Panc1 (cell line): ENCODE measurements at regions not wholly inside any gene's neighbourhood (a gene's known extent, or its start where the extent isn't known, plus 50 kb on each side); places are given as distances from the start of the nearest gene placed in this dataset.
"Not testable (repeated sequence)": the region's sequence is repeated elsewhere in the genome, so short reads cannot be mapped to it uniquely, and the experiment has no call there.

Experiments used
- ATAC-seq: fragments of 200-7000 bp; cut with Tn5 transposase; 2 replicates; pipeline ENCODE4 v1.9.1; 2020; ENCODE audit warnings: mild to moderate bottlenecking, moderate library complexity
- BruUV-seq: library from RNA; stranded (reverse); fragments of 400-500 nt; replicated peaks from 2 replicates; lab custom pipeline; 2021; lab: Mats Ljungman, UMichigan
- CTCF ChIA-PET: fragments of 300-600 bp; sonication (Branson Sonifier 250); formaldehyde crosslinking; loops from one replicate; lab custom pipeline; 2022; ENCODE audit warnings: antibody characterized with exemption; lab: Charles Lee
- POLR2A ChIA-PET: fragments of 300-600 bp; sonication (Branson Sonifier 250); formaldehyde crosslinking; loops from one replicate; lab custom pipeline; 2022; ENCODE audit warnings: antibody characterized with exemption; lab: Charles Lee
- DNase-seq: peaks from one replicate; pipeline ENCODE4 v3.0.0-alpha.2; 2010; ENCODE audit warnings: low read depth, low spot score
- H3K27ac ChIP-seq: 2 replicates; pipeline ENCODE4 v1.5.1; 2011; ENCODE audit warnings: mild to moderate bottlenecking, low read length, inconsistent platforms
- H3K27me3 ChIP-seq: fragments of 200-500 bp; sonication (Bioruptor generic); 2 replicates; pipeline ENCODE4 v1.6.0; 2014; ENCODE audit warnings: low read length, inconsistent platforms; ENCODE audit not compliant: control insufficient read depth, insufficient read depth
- H3K36me3 ChIP-seq: fragments of 200-500 bp; sonication (Bioruptor generic); 2 replicates; pipeline ENCODE4 v1.5.1; 2014; ENCODE audit warnings: inconsistent platforms, mild to moderate bottlenecking, low read length, moderate library complexity; ENCODE audit not compliant: control insufficient read depth, insufficient read depth
- H3K4me1 ChIP-seq: 2 replicates; pipeline ENCODE4 v1.5.1; 2011; ENCODE audit warnings: inconsistent platforms, mild to moderate bottlenecking, low read length, moderate library complexity; ENCODE audit not compliant: control insufficient read depth, insufficient read depth
- H3K4me3 ChIP-seq, 2 experiments: 2 replicates each; pipeline ENCODE4 v1.5.1; 2011 to 2012; ENCODE audit warnings: low read depth in 2 of 2, low read length in 2 of 2, mild to moderate bottlenecking in 2 of 2, inconsistent platforms in 1 of 2, moderate library complexity in 1 of 2
- H3K9me3 ChIP-seq: fragments of 200-500 bp; sonication (Bioruptor generic); 2 replicates; pipeline ENCODE4 v1.5.1; 2014; ENCODE audit warnings: low read depth, mild to moderate bottlenecking, inconsistent platforms, low read length, moderate library complexity; ENCODE audit not compliant: control insufficient read depth, insufficient read depth
- CTCF ChIP-seq: fragments of 450-650 bp; IDR thresholded peaks from 2 replicates; pipeline ENCODE4 v1.5.1; 2017; ENCODE audit warnings: mild to moderate bottlenecking
- POLR2AphosphoS5 ChIP-seq: IDR thresholded peaks from 2 replicates; pipeline ENCODE4 v1.6.1; 2012; ENCODE audit warnings: mild to moderate bottlenecking, low read depth, low read length, moderate library complexity
- REST ChIP-seq, 2 experiments: IDR thresholded peaks; 2 replicates each; pipeline ENCODE4 v1.6.1; 2011 to 2012; ENCODE audit warnings: low read depth in 2 of 2, control low read depth in 1 of 2, low read length in 1 of 2, mild to moderate bottlenecking in 1 of 2, moderate library complexity in 1 of 2; ENCODE audit not compliant: insufficient read depth in 1 of 2
- SIN3A ChIP-seq: IDR thresholded peaks from 2 replicates; pipeline ENCODE4 v1.6.1; 2012; ENCODE audit warnings: low read depth, mild to moderate bottlenecking, low read length, moderate library complexity, borderline replicate concordance; ENCODE audit not compliant: insufficient read depth
- TCF7L2 ChIP-seq: IDR thresholded peaks from 2 replicates; pipeline ENCODE4 v1.6.1; 2011; ENCODE audit warnings: mild to moderate bottlenecking, low read depth, low read length, inconsistent platforms
- in situ Hi-C: cut with HindIII; loops from 2 replicates; pipeline ENCODE4 v1.10.0; 2016; ENCODE audit warnings: low sequenced_read_pairs, low pct_unique_long_range_greater_than_20kb
- intact Hi-C: fragments of 100-400 bp; cut with micrococcal nuclease; formaldehyde crosslinking; loops from one replicate; pipeline ENCODE4 v1.10.0; 2022; ENCODE audit not compliant: unreplicated experiment

- in situ Hi-C loops, ATAC-seq, POLR2A ChIA-PET, H3K27me3 ChIP-seq, H3K36me3 ChIP-seq, BruUV-seq, H3K4me1 ChIP-seq, CTCF ChIA-PET, intact Hi-C loops, H3K9me3 ChIP-seq, H3K27ac ChIP-seq, H3K4me3 ChIP-seq, DNase-seq: not testable (repeated sequence)
These were observed 1664.7 kb downstream of the BRINP3 start for GRCh38 chr1:188812836-188813573.

GRCh38 chr1:188817814-188818213, 1659.8 kb downstream of the BRINP3 start:
- no peaks in the 10 kb centered on the region for H3K9me3 ChIP-seq
- H3K4me1 ChIP-seq = no peaks in the 10 kb centered on the region
- H3K27ac ChIP-seq = no peak overlapping the region
- DNase-seq (no peak), ATAC-seq (no peak)
- BruUV-seq = no TSS peak
- in situ Hi-C loops (no loop called here), intact Hi-C loops (no loop called here)
- no peaks in the 10 kb centered on the region for H3K27me3 ChIP-seq
- CTCF ChIA-PET = no interaction called here
- no peak for TF ChIP-seq TCF7L2
- TF ChIP-seq POLR2AphosphoS5 = no peak
- TF ChIP-seq CTCF = no peak
- TF ChIP-seq REST (IDR thresholded peaks at IDR 0.05; ENCODE audit: insufficient read depth in 1 of 2, low read depth in 2 of 2, low read length in 1 of 2) = no peak
- TF ChIP-seq SIN3A = no peak
- no peak overlapping the region for H3K4me3 ChIP-seq
- no peaks in the 10 kb centered on the region for H3K36me3 ChIP-seq
- POLR2A ChIA-PET = no interaction called here

GRCh38 chr1:188822248-188822647, 1655.4 kb downstream of the BRINP3 start:
- TF ChIP-seq CTCF = no peak
- no peak for TF ChIP-seq POLR2AphosphoS5
- no peak for TF ChIP-seq REST (IDR thresholded peaks at IDR 0.05; ENCODE audit: insufficient read depth in 1 of 2, low read depth in 2 of 2, low read length in 1 of 2)
- TF ChIP-seq TCF7L2 = no peak
- TF ChIP-seq SIN3A = no peak
- Histone ChIP-seq H3K9me3 (no peaks in the 10 kb centered on the region), H3K36me3 (no peaks in the 10 kb centered on the region), H3K27me3 (no peaks in the 10 kb centered on the region), H3K4me1 (no peaks in the 10 kb centered on the region), H3K27ac (no peak overlapping the region), H3K4me3 (no peak overlapping the region)
- ATAC-seq (no peak), DNase-seq (no peak)
- intact Hi-C loops (no loop called here), in situ Hi-C loops (no loop called here)
- ChIA-PET POLR2A (no interaction called here), CTCF (no interaction called here)
- no TSS peak for BruUV-seq
